ENCODE measurements at regions not wholly inside any gene's neighbourhood (a gene's known extent, or its start where the extent isn't known, plus 50 kb on each side); places are given as distances from the start of the nearest gene placed in this dataset.
"Not testable (repeated sequence)": the region's sequence is repeated elsewhere in the genome, so short reads cannot be mapped to it uniquely, and the experiment has no call there.

DNA sequence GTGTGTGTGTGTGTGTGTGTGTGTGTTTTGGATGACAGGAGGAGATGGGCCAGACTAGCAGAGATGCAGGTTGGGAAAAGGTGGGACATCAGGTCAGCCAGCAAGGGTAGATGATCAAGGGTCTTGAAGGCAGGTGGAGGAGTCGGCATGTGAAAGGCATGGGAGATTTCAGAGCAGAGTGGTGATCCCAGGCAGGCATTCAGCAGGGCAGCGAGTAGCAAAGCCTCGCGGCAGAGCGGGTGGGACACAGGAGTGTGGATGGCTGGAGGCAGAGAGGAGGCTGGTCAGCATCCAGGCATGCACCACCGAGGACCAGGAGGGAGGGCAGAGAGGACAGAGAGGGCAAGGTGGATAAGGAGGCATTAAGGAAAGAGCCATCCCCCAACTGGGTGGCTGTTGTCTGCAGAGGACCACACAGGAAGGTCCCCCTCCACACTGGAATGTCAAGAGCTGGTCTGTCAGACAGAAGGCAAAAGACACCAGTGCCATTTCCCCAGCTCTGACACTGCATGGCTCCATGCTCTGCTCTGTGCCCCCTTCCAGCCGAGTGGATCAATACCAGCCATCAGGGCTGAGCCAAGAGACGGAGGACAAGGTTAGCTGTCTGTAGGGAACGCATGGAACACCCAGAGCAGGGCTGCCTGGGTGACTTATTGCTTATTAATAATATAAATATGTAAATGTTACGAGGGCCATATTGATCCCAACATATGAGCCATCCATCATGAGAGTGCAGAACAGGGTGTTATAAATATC is 74.8 kb upstream of the RPL38 start:
- no peak for DNase-seq

- not testable (repeated sequence) for DNase-seq
Observed at GRCh38 chr17:74129800-74130199, 73.7 kb upstream of the RPL38 start.

GRCh38 chr17:74130276-74130675 is 73.2 kb upstream of the RPL38 start:
- no peak for DNase-seq

DNA sequence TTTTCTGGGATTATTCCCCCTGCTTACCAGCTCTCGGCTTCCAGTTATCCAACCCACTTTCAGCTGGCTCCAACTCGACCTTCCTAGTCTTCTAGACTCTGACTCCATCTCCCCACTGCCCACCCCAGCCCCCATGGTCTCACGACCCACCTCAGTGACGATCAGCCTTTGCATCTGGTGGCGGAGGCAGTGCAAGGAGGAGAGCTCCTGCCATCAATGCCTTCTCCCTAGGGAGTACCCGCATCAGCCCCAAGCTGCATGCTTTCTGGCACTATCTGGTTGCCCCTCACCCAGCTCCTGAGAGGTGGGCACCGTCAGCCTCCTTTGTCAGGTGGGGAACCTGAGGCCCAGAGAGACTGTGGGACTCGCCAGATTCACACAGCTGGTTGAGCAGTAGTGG is 72.6 kb upstream of the RPL38 start:
- no peak for DNase-seq

- DNase-seq, result no peak
Observed at GRCh38 chr17:74132354-74132753, 71.1 kb upstream of the RPL38 start.

DNA sequence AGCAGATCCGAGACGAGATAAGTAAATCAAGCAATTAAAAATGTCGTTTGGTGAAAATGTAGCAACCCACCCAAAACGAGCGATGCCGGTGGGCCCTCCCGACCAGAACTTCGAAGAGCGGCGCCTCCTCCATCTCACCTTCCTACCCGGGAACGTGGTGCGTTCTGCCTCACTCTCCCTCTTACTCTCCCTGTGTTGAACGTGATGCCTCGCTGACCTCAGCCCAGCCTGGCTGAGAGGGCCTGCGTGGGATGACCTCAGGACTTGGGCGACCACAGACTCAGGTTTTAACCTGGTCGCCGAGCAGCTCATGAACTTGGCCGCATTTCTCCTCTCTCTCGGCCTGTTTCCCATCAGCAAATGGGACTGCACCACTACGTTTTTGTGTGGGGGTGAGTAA is 69.7 kb upstream of the RPL38 start:
- DNase-seq, result no peak

GRCh38 chr17:74134234-74134633 is 69.2 kb upstream of the RPL38 start:
- DNase-seq, result not testable (repeated sequence)

DNA sequence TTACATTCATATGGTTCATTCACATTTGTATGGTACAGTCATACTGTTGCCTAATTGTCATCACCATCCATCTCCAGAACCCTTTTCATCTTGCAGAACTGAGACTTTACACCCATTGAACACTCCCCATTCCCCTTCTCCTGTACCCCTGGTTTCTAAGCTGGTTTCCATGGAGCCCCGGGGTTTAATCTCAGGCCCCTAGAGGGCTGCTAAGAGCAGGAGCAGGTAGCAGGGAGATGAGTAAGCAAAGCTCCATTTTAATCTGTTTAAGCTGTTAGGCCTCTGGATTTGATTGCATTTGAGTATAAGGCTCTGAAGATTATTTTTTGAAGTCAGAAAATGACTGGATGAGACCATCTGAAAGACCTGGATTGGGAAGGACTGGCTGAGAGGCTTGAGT is 68.5 kb upstream of the RPL38 start:
- no peak for DNase-seq

DNA sequence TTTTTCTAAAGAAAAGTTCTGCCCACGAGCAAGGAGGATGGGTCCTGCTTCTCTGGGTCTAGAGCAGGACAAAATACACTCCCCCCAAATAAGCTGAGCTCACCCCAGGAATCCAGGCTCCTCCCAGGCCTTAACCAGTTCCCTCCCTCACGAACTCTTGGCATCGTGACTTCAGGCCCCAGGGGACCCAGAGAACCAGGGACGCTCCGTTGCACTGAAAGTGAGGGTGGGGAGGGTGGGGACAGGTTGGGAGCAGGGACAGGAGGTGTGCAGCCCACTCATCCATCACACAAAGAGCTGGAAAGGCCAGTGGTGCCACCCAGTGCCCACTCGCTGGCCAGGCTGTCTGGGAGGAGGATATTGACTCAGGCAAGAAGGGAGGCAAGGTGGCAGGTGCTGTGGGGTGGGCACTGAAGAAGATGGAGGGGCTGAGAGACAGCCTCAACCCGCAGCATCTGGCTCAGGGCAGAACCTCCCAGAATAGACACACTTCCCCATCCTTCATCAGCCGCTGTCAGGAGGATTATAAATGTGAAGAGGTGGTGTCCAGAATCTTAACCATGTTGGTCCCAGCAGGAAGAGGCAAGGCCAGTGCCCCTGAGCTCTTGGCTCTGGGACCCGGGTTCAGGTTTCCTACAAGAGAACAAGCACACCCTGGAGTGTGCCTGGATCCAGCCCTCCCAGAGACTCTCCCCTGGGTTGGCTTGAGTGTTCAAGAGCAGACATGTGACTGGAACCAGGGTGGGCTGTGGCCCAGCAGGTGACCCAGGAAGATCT is 67.9 kb upstream of the RPL38 start:
- DNase-seq, result no peak

DNA sequence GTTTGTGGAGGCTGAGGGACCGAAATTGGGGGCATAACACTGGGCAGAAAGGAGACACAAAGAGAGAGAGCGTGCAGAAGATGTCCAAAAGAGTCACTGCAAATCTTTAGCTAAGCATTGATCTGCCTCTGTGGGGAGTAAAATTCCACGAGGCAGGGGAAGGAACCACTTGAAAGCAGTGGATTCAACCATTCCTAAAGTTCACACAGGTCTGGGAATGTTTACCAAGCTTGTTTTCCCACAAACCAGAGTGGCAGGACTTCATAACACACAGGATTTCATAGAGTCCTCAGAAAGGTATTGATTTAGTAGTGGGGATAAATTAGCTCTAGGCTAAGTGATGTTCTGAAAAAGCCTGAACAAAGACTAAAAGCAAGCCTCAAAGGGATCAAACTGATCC is 66.1 kb upstream of the RPL38 start:
- DNase-seq, result no peak

DNA sequence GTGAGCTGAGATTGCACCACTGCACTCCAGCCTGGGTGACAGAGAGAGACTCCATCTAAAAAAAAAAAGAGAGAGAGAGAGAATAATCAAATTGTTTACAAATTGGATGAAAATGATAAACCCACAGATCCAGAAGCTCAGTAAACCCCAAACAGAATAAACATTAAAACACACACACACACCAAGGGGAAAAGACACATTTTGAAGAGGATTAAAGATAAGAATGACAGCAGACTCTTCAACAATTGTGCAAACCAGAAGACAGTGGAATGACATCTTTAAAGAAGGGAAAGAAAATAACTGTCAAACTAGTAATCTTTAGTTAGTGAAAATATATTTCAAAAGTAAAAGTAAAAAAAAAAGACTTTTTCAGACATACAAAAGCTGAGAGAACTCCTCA is 64.4 kb upstream of the RPL38 start:
- DNase-seq, result no peak

GRCh38 chr17:74140282-74140681 is 63.2 kb upstream of the RPL38 start:
- DNase-seq, result no peak

GRCh38 chr17:74141612-74142011 is 61.9 kb upstream of the RPL38 start:
- DNase-seq, result no peak

GRCh38 chr17:74143318-74143717 is 60.2 kb upstream of the RPL38 start:
- not testable (repeated sequence) for DNase-seq

DNA sequence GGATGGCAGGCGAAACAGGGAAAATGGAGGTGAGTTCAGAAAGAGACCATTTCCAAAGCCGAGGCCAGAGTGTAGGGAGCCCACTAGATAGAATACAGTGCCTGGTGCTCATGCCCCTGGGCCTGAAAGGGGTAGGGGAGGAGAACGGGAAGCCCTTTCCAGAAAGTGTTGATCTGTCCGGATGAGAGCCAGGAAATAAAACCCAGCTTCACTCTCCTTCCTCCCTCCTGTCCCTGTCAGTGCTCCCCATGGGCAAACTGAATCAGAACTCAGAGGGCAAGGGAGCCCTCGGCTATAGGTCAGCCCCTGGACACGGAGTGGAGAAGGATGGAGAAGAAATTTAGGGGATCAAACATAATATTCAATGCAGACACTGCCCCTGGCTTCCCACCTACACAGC is 57.7 kb upstream of the RPL38 start:
- DNase-seq, result no peak

GRCh38 chr17:74146196-74146595 is 57.3 kb upstream of the RPL38 start:
- no peak for DNase-seq

- no peak for DNase-seq
Observed at GRCh38 chr17:74147056-74147835, 56.2 kb upstream of the RPL38 start.

DNA sequence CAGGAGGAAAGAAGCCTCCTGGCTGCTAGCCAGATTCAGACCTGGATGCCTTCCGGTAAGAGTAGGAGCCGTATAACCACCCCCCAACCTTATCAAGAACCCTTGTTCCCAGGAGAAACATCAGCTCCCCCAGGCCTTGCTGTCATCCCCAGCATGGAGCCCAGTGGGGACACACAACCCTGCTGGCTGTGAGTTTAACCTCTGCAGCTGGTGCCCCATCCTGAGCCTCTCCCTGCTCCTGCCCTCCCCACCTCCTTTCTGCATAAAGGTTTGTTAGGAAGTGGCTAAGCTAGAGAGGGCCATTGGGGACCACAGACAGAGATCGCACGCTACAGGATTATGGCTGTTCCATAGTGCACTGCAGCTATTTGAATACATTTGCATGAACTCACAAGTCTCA is 55.5 kb upstream of the RPL38 start:
- DNase-seq, result no peak

DNA sequence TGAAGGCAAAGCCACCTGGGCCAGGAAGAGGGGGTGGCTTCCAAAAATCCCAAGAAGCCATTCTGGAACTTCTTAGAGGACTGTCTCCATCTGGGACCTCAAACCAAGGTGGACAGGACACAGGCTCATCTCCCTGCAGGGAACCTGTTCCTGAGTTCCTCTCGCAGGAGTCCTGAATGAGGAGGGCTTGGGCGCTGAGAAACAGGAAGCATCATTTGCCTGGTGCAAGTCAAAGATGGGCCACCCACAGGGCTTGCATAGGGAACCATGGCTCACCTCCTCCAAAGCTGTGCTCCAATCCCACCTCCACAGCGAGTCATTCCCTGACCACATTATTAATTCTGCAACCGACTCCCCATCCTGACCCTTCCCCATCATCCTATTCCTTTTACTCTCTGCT is 55.0 kb upstream of the RPL38 start:
- no peak for DNase-seq

- DNase-seq, result no peak
Observed at GRCh38 chr17:74148901-74149596, 54.4 kb upstream of the RPL38 start.

DNA sequence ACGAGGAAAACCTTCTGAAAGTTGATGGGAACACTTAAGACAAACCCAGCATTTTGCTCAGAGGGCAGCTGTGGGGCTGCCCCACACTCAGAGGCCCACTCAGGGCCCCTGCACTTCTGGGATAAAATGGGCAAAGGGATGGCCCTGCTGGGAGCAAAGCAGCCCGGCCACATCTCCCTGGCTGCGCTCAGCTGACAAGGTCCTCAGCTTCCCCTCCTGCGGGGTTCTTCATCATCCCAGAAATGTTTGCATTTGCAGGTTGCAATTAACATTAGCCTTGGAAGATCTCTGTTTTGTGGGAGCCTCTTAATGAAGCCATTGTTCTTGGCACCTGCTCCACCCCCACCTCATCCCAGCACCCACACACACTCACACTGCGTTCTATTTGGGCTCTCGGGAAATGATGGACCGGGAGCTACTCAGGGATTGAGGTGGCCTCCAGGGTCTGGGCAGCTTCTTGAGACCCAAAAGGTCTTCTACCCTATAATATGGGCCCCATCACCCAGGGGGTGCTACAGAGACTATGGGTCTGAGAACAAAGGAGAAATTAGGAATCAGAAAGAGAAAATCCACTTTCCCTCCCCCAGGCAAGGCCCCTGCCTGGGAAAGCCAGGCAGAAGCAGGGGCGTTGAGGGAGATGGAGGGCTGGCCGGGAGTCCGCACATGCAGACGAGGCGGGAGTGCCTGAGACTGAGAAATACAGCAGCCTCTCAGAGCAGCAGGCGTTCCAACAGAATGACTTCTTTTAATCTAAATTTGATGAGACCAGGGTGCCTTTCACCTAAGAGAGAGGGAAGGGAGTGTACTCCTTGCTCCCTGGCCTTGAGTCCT is 53.7 kb upstream of the RPL38 start:
- DNase-seq, result no peak

- no peak for DNase-seq
Observed at GRCh38 chr17:74150428-74151025, 53.0 kb upstream of the RPL38 start.

Data from activated CD4-positive, alpha-beta T cell treated with anti-CD3 and anti-CD28 coated beads for 48 hours (primary cell).